Mesendoderm (in vitro differentiated cells): ENCODE measurements at regions not wholly inside any gene's neighbourhood (a gene's known extent, or its start where the extent isn't known, plus 50 kb on each side); places are given as distances from the start of the nearest gene placed in this dataset.

Experiments used
- DNase-seq: peaks from one replicate; pipeline ENCODE4 v3.0.0; 2013
- H2AK5ac ChIP-seq: 2 replicates; pipeline ENCODE4 v1.6.1; 2013; ENCODE audit warnings: low read length, inconsistent platforms
- H2BK120ac ChIP-seq: 2 replicates; pipeline ENCODE4 v1.6.1; 2013; ENCODE audit warnings: low read depth, mild to moderate bottlenecking, low read length, moderate library complexity, mixed read lengths
- H2BK15ac ChIP-seq: replicated peaks from 2 replicates; pipeline ENCODE4 v1.6.1; 2013; ENCODE audit warnings: low read depth, mild to moderate bottlenecking, moderate library complexity
- H2BK5ac ChIP-seq: 2 replicates; pipeline ENCODE4 v1.6.1; 2013; ENCODE audit warnings: low read length, inconsistent platforms
- H3K18ac ChIP-seq: 2 replicates; pipeline ENCODE4 v1.6.1; 2013; ENCODE audit warnings: mild to moderate bottlenecking, low read length, mixed read lengths
- H3K23ac ChIP-seq: one replicate; pipeline ENCODE4 v1.6.1; 2013; ENCODE audit warnings: low read length
- H3K27ac ChIP-seq: 2 replicates; pipeline ENCODE4 v1.5.1; 2013; ENCODE audit warnings: low read depth, mild to moderate bottlenecking, inconsistent platforms, low read length, moderate library complexity
- H3K27me3 ChIP-seq: 2 replicates; pipeline ENCODE4 v1.6.1; 2013; ENCODE audit warnings: low read length, control low read depth, mild to moderate bottlenecking, inconsistent platforms; ENCODE audit not compliant: insufficient read depth, poor library complexity
- H3K36me3 ChIP-seq: 2 replicates; pipeline ENCODE4 v1.6.1; 2013; ENCODE audit warnings: low read length, inconsistent platforms; ENCODE audit not compliant: control insufficient read depth, insufficient read depth
- H3K4ac ChIP-seq: one replicate; pipeline ENCODE4 v1.6.1; 2013; ENCODE audit warnings: low read depth, mild to moderate bottlenecking, low read length, moderate library complexity
- H3K4me1 ChIP-seq: 2 replicates; pipeline ENCODE4 v1.6.1; 2013; ENCODE audit warnings: low read depth, low read length, inconsistent platforms; ENCODE audit not compliant: control insufficient read depth
- H3K4me2 ChIP-seq: 2 replicates; pipeline ENCODE4 v1.6.1; 2013; ENCODE audit warnings: low read length
- H3K4me3 ChIP-seq: 2 replicates; pipeline ENCODE4 v1.5.1; 2013; ENCODE audit warnings: mild to moderate bottlenecking, low read length
- H3K56ac ChIP-seq: one replicate; pipeline ENCODE4 v1.6.1; 2013; ENCODE audit warnings: low read length
- H3K79me1 ChIP-seq: 2 replicates; pipeline ENCODE4 v1.6.1; 2013; ENCODE audit warnings: low read length, inconsistent platforms
- H3K79me2 ChIP-seq: 2 replicates; pipeline ENCODE4 v1.6.1; 2013; ENCODE audit warnings: mild to moderate bottlenecking, low read length; ENCODE audit not compliant: control insufficient read depth, insufficient read depth
- H3K9ac ChIP-seq: 2 replicates; pipeline ENCODE4 v1.6.1; 2013; ENCODE audit warnings: low read length, inconsistent platforms
- H4K5ac ChIP-seq: one replicate; pipeline ENCODE4 v1.6.1; 2013; ENCODE audit warnings: low read length
- H4K8ac ChIP-seq: one replicate; pipeline ENCODE4 v1.6.1; 2013; ENCODE audit warnings: low read depth, mild to moderate bottlenecking, control low read depth, low read length, moderate library complexity
- WGBS: extraction: QIAGEN DNeasy Blood & Tissue Kit; methylation state at CpG from one replicate; pipeline ENCODE4 v1.1.7; 2013; ENCODE audit warnings: low lambda C conversion rate, missing lambda C conversion rate; ENCODE audit not compliant: insufficient coverage; ENCODE audit errors: extremely low coverage; 5-methylcytosine and 5-hydroxymethylcytosine counted together

DNA sequence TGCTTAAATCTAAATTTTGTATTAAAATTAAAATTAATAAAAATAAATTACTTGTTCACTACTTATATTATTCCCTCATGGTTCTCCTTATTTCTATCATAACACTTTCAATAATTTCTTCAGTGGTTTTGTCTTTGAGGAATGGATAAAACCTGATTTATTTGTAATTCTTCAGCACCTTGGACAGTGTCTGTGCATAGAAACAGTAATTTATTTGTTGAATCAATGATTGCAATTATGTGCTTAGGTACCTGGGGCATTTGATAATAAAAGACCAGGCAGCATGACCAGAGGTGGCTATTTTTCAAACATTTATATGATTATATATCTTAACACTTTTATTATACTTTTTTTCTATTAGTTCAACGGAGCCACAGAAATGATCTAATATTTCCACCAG, 1062.7 kb downstream of the DSC3 start:
- no peak overlapping the region for H2BK120ac ChIP-seq
- H3K27ac ChIP-seq, result no peak overlapping the region
- no peak overlapping the region for H4K8ac ChIP-seq
- no peaks in the 10 kb centered on the region for H3K27me3 ChIP-seq
- no peaks in the 10 kb centered on the region for H3K79me1 ChIP-seq
- DNase-seq, result no peak
- no peaks in the 10 kb centered on the region for H3K79me2 ChIP-seq
- no peak overlapping the region for H2BK15ac ChIP-seq
- no peak overlapping the region for H2BK5ac ChIP-seq
- H3K4ac ChIP-seq, result no peak overlapping the region
- H2AK5ac ChIP-seq, result no peak overlapping the region
- no peak overlapping the region for H3K9ac ChIP-seq
- H3K56ac ChIP-seq, result no peak overlapping the region
- H3K4me2 ChIP-seq, result no peak overlapping the region
- H3K4me1 ChIP-seq, result no peaks in the 10 kb centered on the region
- H4K5ac ChIP-seq, result no peak overlapping the region
- no peak overlapping the region for H3K4me3 ChIP-seq
- H3K36me3 ChIP-seq, result no peaks in the 10 kb centered on the region
- no CpG with 5 or more reads among the region's 1 CpG for WGBS
- H3K23ac ChIP-seq, result no peak overlapping the region
- no peak overlapping the region for H3K18ac ChIP-seq

DNA sequence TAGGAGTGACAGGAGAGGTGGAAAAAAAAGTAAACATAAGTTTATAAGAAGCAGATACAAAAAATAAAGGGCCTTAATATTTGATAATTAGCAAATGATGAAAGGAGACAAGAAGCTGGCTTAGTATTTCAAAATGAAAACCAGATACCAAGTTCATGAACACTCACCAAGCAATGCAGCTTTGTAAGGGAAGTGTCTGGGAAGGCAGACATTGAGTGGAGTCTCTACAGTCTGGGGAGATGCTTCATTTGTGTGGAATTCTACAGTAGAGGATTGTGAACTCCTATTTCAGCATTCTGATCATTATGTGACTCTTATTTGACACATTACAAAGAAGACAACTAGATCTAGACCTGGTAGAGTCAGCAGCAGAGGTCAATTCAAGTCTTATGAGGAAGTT, 1072.7 kb downstream of the DSC3 start:
- Histone ChIP-seq H2BK5ac (no peak overlapping the region), H3K4me1 (no peaks in the 10 kb centered on the region), H2BK120ac (no peak overlapping the region), H4K8ac (no peak overlapping the region), H3K4me3 (no peak overlapping the region), H2BK15ac (no peak overlapping the region), H4K5ac (no peak overlapping the region), H3K36me3 (no peaks in the 10 kb centered on the region), H3K27me3 (no peaks in the 10 kb centered on the region), H3K4me2 (no peak overlapping the region), H3K23ac (no peak overlapping the region), H3K27ac (no peak overlapping the region), H3K79me2 (no peaks in the 10 kb centered on the region), H3K79me1 (no peaks in the 10 kb centered on the region), H3K18ac (no peak overlapping the region), H3K4ac (no peak overlapping the region), H3K56ac (no peak overlapping the region), H3K9ac (no peak overlapping the region), H2AK5ac (no peak overlapping the region)
- DNase-seq, result no peak

DNA sequence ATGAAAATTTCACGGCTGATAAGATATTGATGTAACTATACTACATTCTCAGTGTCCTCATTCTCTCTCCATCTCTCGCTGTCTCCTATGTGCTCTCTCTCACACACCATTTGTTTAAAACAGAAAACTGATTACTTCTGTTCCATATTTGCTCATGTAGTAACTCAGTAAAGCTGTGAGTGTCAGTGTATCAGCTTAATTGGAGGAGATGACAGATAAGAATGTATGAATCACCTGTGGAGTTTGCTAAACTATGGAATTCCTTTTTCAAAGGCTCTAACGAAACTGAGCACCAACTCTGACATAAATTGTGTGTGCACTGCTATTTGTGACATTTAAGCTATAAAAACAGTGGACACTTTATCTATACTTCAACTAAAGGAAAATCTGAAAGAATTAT, 1080.0 kb downstream of the DSC3 start:
- no peak overlapping the region for H2AK5ac ChIP-seq
- H3K27me3 ChIP-seq, result peaks cover 2% of the 10 kb centered on the region
- no peak overlapping the region for H3K27ac ChIP-seq
- WGBS, result no CpG with 5 or more reads among the region's 3 CpGs
- peaks cover 3% of the 10 kb centered on the region for H3K4me1 ChIP-seq
- no peak overlapping the region for H3K56ac ChIP-seq
- H4K8ac ChIP-seq, result no peak overlapping the region
- H3K9ac ChIP-seq, result no peak overlapping the region
- no peak overlapping the region for H3K23ac ChIP-seq
- no peaks in the 10 kb centered on the region for H3K79me1 ChIP-seq
- H3K4ac ChIP-seq, result no peak overlapping the region
- H3K36me3 ChIP-seq, result no peaks in the 10 kb centered on the region
- no peak overlapping the region for H2BK5ac ChIP-seq
- H2BK120ac ChIP-seq, result no peak overlapping the region
- H3K4me3 ChIP-seq, result no peak overlapping the region
- no peak overlapping the region for H4K5ac ChIP-seq
- H3K79me2 ChIP-seq, result no peaks in the 10 kb centered on the region
- no peak overlapping the region for H3K4me2 ChIP-seq
- peak; percentile 30 for DNase-seq
- H3K18ac ChIP-seq, result no peak overlapping the region
- no peak overlapping the region for H2BK15ac ChIP-seq

DNA sequence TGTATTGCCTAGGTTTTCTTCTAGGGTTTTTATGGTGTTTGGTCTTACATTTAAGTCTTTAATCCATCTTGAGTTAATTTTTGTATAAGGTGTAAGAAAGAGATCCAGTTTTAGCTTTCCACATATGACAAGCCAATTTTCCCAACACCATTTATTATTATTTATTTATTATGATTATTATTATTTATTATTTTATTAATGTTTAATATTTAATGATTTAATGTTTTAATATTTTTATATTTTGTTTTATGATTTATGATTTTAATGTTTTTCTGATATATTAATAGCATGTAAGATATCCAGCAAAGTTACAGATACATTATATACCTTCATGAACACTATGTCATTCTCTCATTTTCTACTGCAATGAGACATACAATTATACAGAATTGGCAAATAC, 1082.0 kb downstream of the DSC3 start:
- Histone ChIP-seq H2AK5ac (no peak overlapping the region), H2BK15ac (no peak overlapping the region), H3K27me3 (peaks cover 2% of the 10 kb centered on the region), H3K4ac (no peak overlapping the region), H3K4me3 (no peak overlapping the region), H3K79me2 (no peaks in the 10 kb centered on the region), H3K36me3 (no peaks in the 10 kb centered on the region), H2BK5ac (no peak overlapping the region), H4K8ac (no peak overlapping the region), H3K4me1 (peaks cover 3% of the 10 kb centered on the region), H3K23ac (no peak overlapping the region), H2BK120ac (no peak overlapping the region), H4K5ac (no peak overlapping the region), H3K4me2 (no peak overlapping the region), H3K9ac (no peak overlapping the region), H3K18ac (no peak overlapping the region), H3K56ac (no peak overlapping the region), H3K79me1 (no peaks in the 10 kb centered on the region), H3K27ac (no peak overlapping the region)
- no peak for DNase-seq

DNA sequence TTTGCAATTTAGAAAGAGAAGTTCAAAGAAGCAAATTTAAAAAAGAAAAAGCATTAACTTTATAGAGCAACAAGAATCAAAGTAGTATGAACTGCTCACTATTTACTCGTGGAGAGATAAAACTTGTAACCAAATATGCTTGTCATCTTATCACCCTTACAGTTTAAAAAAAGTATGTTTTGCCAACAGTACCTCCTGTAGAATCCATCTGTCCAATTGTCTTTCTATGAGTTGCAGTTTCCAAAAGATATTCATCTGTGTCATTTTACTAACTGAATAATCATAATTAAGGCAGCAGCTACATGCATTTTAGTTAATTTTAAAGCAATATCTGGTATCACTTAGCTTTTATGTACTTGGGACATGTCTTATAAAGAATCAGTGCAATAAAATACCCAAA, 1112.3 kb downstream of the DSC3 start:
- no peak overlapping the region for H3K4me2 ChIP-seq
- H3K56ac ChIP-seq, result no peak overlapping the region
- no peak overlapping the region for H3K4ac ChIP-seq
- H2BK15ac ChIP-seq, result no peak overlapping the region
- no peak overlapping the region for H4K5ac ChIP-seq
- H3K9ac ChIP-seq, result no peak overlapping the region
- no peaks in the 10 kb centered on the region for H3K79me1 ChIP-seq
- H3K36me3 ChIP-seq, result no peaks in the 10 kb centered on the region
- H3K18ac ChIP-seq, result no peak overlapping the region
- H2BK5ac ChIP-seq, result no peak overlapping the region
- no peaks in the 10 kb centered on the region for H3K27me3 ChIP-seq
- no peaks in the 10 kb centered on the region for H3K79me2 ChIP-seq
- H2AK5ac ChIP-seq, result no peak overlapping the region
- H3K23ac ChIP-seq, result no peak overlapping the region
- H2BK120ac ChIP-seq, result no peak overlapping the region
- H3K4me1 ChIP-seq, result no peaks in the 10 kb centered on the region
- no CpG with 5 or more reads among the region's 1 CpG for WGBS
- no peak overlapping the region for H3K4me3 ChIP-seq
- H4K8ac ChIP-seq, result no peak overlapping the region
- DNase-seq, result no peak
- H3K27ac ChIP-seq, result no peak overlapping the region

DNA sequence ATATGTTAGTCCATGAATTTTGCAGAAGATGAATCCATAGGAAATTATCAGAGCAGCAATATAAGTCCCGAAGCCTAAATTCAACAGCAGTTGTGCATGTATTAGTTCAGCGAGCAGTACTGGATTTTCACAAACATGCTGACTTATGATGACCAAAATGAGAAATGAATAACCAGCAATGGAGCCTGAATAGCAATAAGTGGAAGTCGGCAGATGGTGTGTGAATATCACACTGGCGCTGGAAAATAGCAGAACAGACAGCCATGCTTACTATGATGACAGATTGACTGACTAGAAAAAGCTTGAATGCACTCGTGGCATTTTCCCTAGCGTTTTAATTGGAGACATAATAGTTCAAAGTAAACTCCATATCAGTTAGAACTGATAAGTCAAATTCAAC, 1114.5 kb downstream of the DSC3 start:
- Histone ChIP-seq H3K27ac (no peak overlapping the region), H3K36me3 (no peaks in the 10 kb centered on the region), H3K4me2 (no peak overlapping the region), H2AK5ac (no peak overlapping the region), H3K27me3 (no peaks in the 10 kb centered on the region), H3K4me1 (no peaks in the 10 kb centered on the region), H3K18ac (no peak overlapping the region), H3K9ac (no peak overlapping the region), H4K5ac (no peak overlapping the region), H3K79me1 (no peaks in the 10 kb centered on the region), H2BK15ac (no peak overlapping the region), H3K4me3 (no peak overlapping the region), H2BK5ac (no peak overlapping the region), H3K23ac (no peak overlapping the region), H3K56ac (no peak overlapping the region), H3K4ac (no peak overlapping the region), H2BK120ac (no peak overlapping the region), H4K8ac (no peak overlapping the region), H3K79me2 (no peaks in the 10 kb centered on the region)
- no CpG with 5 or more reads among the region's 6 CpGs for WGBS
- no peak for DNase-seq
